Bronchial epithelial cell (primary cell): ENCODE measurements at regions not wholly inside any gene's neighbourhood (a gene's known extent, or its start where the extent isn't known, plus 50 kb on each side); places are given as distances from the start of the nearest gene placed in this dataset.

Source experiments
- DNase-seq: peaks from one replicate; pipeline ENCODE4 v3.0.0-alpha.2; 2010; ENCODE audit warnings: low read depth
- FAIRE-seq: peaks from 2 replicates; lab custom pipeline; 2011; peaks lifted over from hg19 to GRCh38; lab: Jason Lieb, UNC
- H3K27me3 ChIP-seq: 2 replicates; pipeline ENCODE4 v1.5.1; 2011; ENCODE audit warnings: low read length; ENCODE audit not compliant: control insufficient read depth, insufficient read depth
- H3K36me3 ChIP-seq: 2 replicates; pipeline ENCODE4 v1.5.1; 2011; ENCODE audit warnings: low read length; ENCODE audit not compliant: control insufficient read depth, insufficient read depth
- H3K4me3 ChIP-seq: 2 replicates; pipeline ENCODE4 v1.5.1; 2011; ENCODE audit warnings: mild to moderate bottlenecking, low read depth, low read length, control low read depth
- CTCF ChIP-seq: IDR thresholded peaks from 2 replicates; pipeline ENCODE4 v1.5.1; 2011; ENCODE audit warnings: mild to moderate bottlenecking, moderate library complexity, low read length, control low read depth, inconsistent platforms; ENCODE audit not compliant: insufficient read depth, severe bottlenecking

- Histone ChIP-seq H3K36me3 (no peaks in the 10 kb centered on the region), H3K4me3 (no peak overlapping the region), H3K27me3 (no peaks in the 10 kb centered on the region)
- no peak for TF ChIP-seq CTCF
- DNase-seq (no peak), FAIRE-seq (no peak)
Measured at GRCh38 chr5:174617910-174618309, 106.5 kb upstream of the MSX2 start.

DNA sequence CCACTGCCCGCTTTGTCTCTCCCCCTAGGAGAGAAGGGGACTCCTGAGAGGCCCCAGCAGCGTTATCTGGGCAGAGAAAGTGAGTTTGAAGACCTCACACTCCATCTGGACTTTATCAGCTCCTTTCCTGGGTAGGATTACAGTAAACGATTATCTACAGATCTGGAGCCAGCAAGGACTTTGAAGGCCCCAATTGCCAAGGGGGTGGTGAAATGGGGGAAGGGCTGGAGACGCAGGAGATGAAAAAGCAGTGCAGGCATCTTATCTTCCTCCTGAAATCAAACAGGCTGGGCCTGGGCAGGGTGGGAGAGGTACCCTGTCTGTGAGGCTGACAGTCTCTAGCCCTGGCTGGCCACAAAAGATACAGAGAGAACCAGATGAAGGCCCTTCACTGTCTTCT is 105.8 kb upstream of the MSX2 start:
- H3K36me3 ChIP-seq, result no peaks in the 10 kb centered on the region
- FAIRE-seq (no peak), DNase-seq (no peak)
- H3K27me3 ChIP-seq, result no peaks in the 10 kb centered on the region
- H3K4me3 ChIP-seq, result no peak overlapping the region
- no peak for TF ChIP-seq CTCF

GRCh38 chr5:174622067-174622466 is 102.3 kb upstream of the MSX2 start:
- Histone ChIP-seq H3K36me3 (no peaks in the 10 kb centered on the region), H3K4me3 (no peak overlapping the region), H3K27me3 (no peaks in the 10 kb centered on the region)
- no peak for DNase-seq
- no peak for FAIRE-seq
- TF ChIP-seq CTCF, result no peak

DNA sequence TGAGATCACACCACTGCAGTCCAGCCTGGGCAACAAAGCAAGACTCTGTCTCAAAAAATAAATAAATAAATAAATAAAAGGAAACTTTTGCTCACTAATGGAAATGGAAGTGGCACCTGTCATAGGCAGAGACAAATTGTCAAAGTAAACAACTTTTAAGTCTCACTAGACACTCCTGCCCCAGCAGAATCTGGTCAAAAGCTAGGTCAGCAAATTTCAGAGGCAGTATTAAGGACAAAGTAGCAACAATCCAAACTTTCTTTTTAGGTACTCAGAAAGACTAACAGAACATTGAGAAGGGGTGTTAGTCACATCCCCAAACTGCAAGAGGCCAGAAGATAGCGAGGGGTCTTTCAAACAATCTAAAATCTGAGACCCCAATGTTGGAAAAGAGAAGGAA is 101.4 kb upstream of the MSX2 start:
- Histone ChIP-seq H3K4me3 (no peak overlapping the region), H3K27me3 (no peaks in the 10 kb centered on the region), H3K36me3 (no peaks in the 10 kb centered on the region)
- DNase-seq (no peak), FAIRE-seq (no peak)
- TF ChIP-seq CTCF, result no peak

DNA sequence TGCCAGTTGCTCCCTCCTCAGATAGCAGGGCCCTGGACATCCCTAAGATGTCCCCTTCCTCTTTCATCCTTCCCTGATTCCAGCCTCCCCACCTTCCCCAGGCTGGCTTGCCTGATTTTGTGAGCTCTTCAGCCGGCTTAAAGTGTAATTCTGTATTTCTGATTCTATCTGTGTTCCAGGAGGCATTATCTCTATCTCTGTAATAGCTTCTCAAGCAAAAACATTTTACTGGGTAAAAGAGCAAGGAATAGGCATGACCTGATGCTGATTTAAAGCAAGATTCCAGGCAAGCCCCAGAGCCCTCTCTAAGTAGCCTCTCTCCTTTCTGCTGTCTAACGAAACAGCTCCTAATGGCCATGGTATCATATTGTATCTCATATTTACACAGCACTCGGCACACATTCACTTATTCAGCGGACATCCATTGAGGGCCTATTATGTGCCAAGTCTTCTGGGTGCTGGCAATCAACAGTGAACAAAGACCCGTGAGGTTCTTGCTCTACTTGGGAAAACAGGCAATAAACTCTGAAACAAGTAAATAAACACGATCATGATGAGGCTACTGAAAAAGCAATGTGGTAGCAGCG is 100.9 kb upstream of the MSX2 start:
- TF ChIP-seq CTCF, result no peak
- H3K36me3 ChIP-seq, result no peaks in the 10 kb centered on the region
- H3K27me3 ChIP-seq, result no peaks in the 10 kb centered on the region
- no peak for DNase-seq
- H3K4me3 ChIP-seq, result no peak overlapping the region
- FAIRE-seq, result no peak

GRCh38 chr5:174624733-174625522 is 99.5 kb upstream of the MSX2 start:
- DNase-seq (no peak), FAIRE-seq (no peak)

More at GRCh38 chr5:174624733-174625522, 99.5 kb upstream of the MSX2 start:
- H3K27me3 ChIP-seq, result no peaks in the 10 kb centered on the region
- no peaks in the 10 kb centered on the region for H3K36me3 ChIP-seq
- H3K4me3 ChIP-seq, result no peak overlapping the region
- TF ChIP-seq CTCF, result no peak
